HepG2 (cell line): ENCODE measurements at regions not wholly inside any gene's neighbourhood (a gene's known extent, or its start where the extent isn't known, plus 50 kb on each side); places are given as distances from the start of the nearest gene placed in this dataset.

Experiments
- ATRX ChIP-seq: sonication (generic); formaldehyde crosslinking; IDR thresholded peaks from 2 replicates; pipeline ENCODE4 v1.4.0; 2020; ENCODE audit warnings: missing genetic modification reagents, borderline replicate concordance
- POGZ ChIP-seq: sonication (generic); formaldehyde crosslinking; IDR thresholded peaks from 2 replicates; pipeline ENCODE4 v1.4.0; 2020; ENCODE audit warnings: mild to moderate bottlenecking, missing genetic modification reagents
- SRSF4 ChIP-seq: fragments of 200-400 bp; formaldehyde crosslinking; IDR thresholded peaks from one replicate; pipeline ENCODE4 v1.6.1; 2018; ENCODE audit warnings: mild to moderate bottlenecking, low read depth, low read length, moderate library complexity; ENCODE audit not compliant: poor library complexity, severe bottlenecking
- ZBTB37 ChIP-seq: sonication (generic); formaldehyde crosslinking; IDR thresholded peaks from 2 replicates; pipeline ENCODE4 v1.4.0; 2020; ENCODE audit warnings: mild to moderate bottlenecking, missing genetic modification reagents
- ZNF572 ChIP-seq: sonication (generic); formaldehyde crosslinking; IDR thresholded peaks from 2 replicates; pipeline ENCODE4 v1.5.1; 2020; ENCODE audit warnings: mild to moderate bottlenecking, missing genetic modification reagents
- TF ChIP-seq, protein P1 (sequence below): sonication (generic); formaldehyde crosslinking; conservative IDR thresholded peaks from 2 replicates; pipeline ENCODE4 v1.8.0; 2022; ENCODE audit warnings: missing genetic modification reagents
- TF ChIP-seq, protein P2 (sequence below), 2 experiments: sonication (generic) in 1 of 2; formaldehyde crosslinking in 1 of 2; IDR thresholded peaks; 2 replicates each; pipeline versions ENCODE4 v1.6.1 to v1.9.0; 2014 to 2022; ENCODE audit warnings: antibody characterized with exemption in 1 of 2, borderline replicate concordance in 1 of 2, inconsistent platforms in 1 of 2, low read depth in 1 of 2, missing genetic modification reagents in 1 of 2

- TF ChIP-seq, protein P1, sequence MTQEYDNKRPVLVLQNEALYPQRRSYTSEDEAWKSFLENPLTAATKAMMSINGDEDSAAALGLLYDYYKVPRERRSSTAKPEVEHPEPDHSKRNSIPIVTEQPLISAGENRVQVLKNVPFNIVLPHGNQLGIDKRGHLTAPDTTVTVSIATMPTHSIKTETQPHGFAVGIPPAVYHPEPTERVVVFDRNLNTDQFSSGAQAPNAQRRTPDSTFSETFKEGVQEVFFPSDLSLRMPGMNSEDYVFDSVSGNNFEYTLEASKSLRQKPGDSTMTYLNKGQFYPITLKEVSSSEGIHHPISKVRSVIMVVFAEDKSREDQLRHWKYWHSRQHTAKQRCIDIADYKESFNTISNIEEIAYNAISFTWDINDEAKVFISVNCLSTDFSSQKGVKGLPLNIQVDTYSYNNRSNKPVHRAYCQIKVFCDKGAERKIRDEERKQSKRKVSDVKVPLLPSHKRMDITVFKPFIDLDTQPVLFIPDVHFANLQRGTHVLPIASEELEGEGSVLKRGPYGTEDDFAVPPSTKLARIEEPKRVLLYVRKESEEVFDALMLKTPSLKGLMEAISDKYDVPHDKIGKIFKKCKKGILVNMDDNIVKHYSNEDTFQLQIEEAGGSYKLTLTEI (CRISPR knock-in tag): no peak
- no peak for TF ChIP-seq SRSF4
- TF ChIP-seq POGZ (CRISPR knock-in tag): no peak
- TF ChIP-seq ATRX (CRISPR knock-in tag): no peak
- TF ChIP-seq ZNF572 (CRISPR knock-in tag): no peak
- TF ChIP-seq, protein P2, sequence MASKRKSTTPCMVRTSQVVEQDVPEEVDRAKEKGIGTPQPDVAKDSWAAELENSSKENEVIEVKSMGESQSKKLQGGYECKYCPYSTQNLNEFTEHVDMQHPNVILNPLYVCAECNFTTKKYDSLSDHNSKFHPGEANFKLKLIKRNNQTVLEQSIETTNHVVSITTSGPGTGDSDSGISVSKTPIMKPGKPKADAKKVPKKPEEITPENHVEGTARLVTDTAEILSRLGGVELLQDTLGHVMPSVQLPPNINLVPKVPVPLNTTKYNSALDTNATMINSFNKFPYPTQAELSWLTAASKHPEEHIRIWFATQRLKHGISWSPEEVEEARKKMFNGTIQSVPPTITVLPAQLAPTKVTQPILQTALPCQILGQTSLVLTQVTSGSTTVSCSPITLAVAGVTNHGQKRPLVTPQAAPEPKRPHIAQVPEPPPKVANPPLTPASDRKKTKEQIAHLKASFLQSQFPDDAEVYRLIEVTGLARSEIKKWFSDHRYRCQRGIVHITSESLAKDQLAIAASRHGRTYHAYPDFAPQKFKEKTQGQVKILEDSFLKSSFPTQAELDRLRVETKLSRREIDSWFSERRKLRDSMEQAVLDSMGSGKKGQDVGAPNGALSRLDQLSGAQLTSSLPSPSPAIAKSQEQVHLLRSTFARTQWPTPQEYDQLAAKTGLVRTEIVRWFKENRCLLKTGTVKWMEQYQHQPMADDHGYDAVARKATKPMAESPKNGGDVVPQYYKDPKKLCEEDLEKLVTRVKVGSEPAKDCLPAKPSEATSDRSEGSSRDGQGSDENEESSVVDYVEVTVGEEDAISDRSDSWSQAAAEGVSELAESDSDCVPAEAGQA (IDR thresholded peaks at IDR 0.05; ENCODE audit: low read depth): no peak
- TF ChIP-seq, protein P2 (CRISPR knock-in tag; IDR thresholded peaks at IDR 0.05; ENCODE audit: borderline replicate concordance): no peak
- no peak for TF ChIP-seq ZBTB37 (CRISPR knock-in tag)
Measured at GRCh38 chr12:130083002-130083401, 79.3 kb upstream of the FZD10 start (continued).
